ENCODE measurements at regions not wholly inside any gene's neighbourhood (a gene's known extent, or its start where the extent isn't known, plus 50 kb on each side); places are given as distances from the start of the nearest gene placed in this dataset.

DNA sequence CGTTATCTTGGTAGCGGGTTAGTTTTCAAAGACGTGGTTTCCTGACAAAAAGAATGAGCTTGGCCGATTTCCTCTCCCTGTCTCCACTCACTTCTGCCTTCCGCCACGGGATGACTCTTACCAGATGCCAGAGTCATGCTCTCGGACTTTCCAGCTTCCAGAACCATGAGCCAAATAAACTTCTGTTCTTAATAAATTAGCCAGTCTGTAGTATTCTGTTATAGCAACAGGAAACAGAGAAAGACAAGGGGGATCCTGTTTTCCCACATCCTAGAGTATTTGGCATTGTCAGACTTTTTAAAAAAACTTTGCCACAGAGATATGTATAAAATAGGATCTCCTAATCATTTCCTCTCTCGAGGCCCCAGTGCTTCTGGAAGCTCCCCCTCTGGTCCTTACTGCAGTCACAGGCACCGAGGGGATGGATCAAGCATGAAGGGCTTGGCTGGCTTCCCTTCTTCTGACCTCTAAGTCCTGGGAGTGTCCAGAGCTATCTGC is 84.9 kb upstream of the NAA20 start:
- TF ChIP-seq POLR2AphosphoS5 (IDR thresholded peaks at IDR 0.05; ENCODE audit: borderline replicate concordance, low read depth, low read length) = no peak
- no peak for TF ChIP-seq EZH2 (IDR thresholded peaks at IDR 0.05)
- no peak for TF ChIP-seq FOXP2 (optimal IDR thresholded peaks at IDR 0.05; ENCODE audit: control extremely low read depth, extremely low read length, insufficient read depth)
